Stimulated activated CD4-positive, alpha-beta T cell treated with anti-CD3 and anti-CD28 coated beads, Interleukin-12 subunit alpha, Interleukin-12 subunit beta, amount 100 ng/mL, for 48 hours (primary cell): ENCODE measurements at regions not wholly inside any gene's neighbourhood (a gene's known extent, or its start where the extent isn't known, plus 50 kb on each side); places are given as distances from the start of the nearest gene placed in this dataset.
"Not testable (repeated sequence)": the region's sequence is repeated elsewhere in the genome, so short reads cannot be mapped to it uniquely, and the experiment has no call there.

Experiments
- DNase-seq, 3 donors: peaks; one replicate each; pipeline ENCODE4 v3.0.0-alpha.2; 2020; ENCODE audit warnings: low read depth in 2 of 3, low spot score in 1 of 3

DNA sequence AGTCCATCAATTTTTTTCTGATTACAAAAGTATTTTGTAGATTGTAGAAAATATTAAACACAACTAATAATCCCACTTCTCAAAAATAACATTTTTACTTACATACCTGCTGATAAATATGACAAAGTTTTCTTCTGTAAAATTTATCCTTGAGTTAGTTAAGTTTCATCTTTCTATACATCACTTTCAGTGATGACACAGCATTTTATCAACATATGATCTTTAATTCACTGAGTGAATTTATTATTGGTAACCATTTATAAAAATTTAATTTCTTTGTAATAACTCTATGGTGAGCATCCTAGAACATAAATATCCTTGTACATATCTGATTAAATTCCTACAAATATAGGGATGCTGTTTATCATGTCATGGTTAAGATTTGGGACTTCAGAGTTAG, 385.0 kb upstream of the SLC35B3 start:
- DNase-seq: no peak

DNA sequence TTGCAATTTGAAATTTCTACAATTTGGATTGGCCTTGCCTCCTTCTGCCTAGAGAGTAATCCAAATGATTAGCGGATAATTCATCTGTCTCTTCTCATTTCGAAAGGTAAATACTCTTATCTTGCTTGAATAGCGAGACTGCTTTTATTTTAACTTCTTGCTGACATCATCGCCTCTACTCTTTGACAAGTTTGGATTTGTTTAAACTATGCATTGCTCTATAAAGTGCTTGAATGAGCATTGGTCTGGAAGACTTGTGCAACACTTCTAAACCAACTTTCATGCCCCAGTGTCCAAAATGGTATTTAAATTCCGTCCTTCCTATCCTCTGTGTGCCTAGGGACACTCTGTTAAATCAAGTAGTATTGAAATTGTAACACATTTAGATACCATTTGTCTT, 384.1 kb upstream of the SLC35B3 start:
- DNase-seq: no peak

DNA sequence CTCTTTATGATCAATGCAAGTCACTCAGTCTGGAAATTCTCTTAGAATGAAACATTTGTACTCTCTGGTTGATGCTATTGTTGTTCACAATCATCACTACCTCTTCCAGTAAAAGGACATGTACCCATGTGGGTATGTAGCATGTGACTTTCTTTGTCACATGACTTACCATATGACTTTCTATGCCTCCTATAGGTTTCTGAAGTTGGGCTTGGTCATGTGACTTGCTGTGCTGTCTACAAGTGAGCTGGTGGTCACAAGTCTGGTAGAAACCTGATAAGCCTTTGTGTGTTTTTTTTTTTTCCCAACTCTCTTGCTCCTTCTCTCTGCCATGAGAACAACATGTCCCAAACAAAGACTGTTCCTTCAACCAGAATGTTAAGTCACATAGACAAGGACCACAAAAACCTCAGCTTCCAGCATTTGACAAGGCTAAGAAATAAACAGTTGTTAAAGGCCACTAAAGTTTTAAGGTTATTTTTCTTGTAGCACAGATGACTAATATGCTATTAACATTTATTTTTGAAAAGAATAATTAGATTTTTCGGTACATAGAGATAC, 379.2 kb upstream of the SLC35B3 start:
- DNase-seq: no peak

DNA sequence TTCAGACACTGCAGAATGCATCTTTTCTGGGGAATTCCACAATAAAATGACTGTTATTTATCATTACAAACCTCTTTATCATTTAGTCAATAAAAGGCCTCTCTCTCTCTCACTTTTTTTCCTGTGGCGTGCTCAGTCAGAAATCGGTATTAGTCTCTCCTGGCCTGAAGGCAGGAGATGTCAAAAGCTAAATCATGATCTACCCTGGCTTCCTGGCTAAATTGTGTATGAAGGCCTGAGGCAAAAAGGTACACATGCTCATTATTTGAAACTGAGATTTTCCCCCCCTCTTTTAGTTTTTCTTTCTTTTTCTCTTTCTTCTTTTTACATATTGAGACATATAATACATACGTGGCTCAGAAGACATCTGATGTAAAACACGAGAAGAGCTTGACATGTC, 375.0 kb upstream of the SLC35B3 start:
- DNase-seq: no peak

DNA sequence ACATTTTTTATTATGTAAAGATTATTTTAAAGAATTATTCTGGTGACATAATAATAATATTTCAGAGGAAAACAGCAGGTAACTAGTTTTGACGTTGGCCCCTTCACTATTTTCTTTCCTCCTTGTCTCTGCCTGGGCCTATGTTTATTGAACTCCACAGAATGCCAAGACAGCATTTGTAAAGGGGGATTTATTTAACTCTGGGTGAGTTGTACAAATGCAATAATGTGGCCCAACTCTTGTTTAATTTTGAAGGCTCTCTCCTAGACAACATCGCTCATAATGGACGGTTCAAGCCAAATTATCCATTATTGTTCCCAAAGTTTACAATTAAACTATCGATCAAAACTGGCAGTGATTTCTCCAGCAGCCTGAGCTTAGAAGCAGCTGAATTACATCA, 374.3 kb upstream of the SLC35B3 start:
- no peak for DNase-seq

DNA sequence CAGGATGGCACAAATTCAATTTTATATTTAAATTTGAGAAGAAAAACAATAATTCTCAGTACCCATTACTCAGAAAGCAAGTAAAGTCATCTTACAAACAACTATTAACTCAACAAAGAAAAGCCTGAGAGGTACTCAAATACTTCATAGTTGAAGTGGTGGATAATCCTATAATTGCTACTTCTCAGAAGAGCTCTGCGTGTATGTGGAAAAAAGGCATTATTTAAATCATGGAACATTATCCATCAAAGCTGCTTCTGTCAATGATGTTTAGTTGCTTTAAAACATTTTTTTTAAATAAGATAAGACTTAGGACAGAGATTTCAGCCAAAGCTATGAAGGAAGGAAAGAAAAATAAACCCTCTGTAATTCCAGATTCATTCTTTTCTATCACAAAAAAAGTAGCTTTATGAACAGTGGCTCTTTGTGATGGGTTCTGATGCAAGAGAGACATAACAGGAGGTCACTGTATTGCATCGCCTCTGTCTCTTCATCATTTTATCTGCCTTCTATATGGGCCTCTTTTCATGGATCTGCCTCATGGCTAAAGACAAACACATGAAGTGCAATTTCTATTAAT, 367.9 kb upstream of the SLC35B3 start:
- DNase-seq: no peak

DNA sequence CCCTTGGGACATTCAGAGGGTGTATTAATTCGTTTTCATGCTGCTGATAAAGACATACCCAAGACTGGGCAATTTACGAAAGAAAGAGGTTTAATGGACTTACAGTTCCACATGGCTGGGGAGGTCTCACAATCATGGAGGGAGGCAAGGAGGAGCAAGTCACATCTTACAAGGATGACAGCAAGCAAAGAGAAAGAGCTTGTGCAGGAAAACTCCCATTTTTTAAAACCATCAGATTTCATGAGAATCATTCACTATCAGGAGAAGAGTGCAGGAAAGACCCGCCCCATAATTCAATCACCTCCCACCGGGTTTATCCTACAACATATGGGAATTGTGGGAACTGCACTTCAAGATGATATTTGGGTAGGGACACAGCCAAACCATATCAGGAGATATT, 367.1 kb upstream of the SLC35B3 start:
- DNase-seq: not testable (repeated sequence)

DNA sequence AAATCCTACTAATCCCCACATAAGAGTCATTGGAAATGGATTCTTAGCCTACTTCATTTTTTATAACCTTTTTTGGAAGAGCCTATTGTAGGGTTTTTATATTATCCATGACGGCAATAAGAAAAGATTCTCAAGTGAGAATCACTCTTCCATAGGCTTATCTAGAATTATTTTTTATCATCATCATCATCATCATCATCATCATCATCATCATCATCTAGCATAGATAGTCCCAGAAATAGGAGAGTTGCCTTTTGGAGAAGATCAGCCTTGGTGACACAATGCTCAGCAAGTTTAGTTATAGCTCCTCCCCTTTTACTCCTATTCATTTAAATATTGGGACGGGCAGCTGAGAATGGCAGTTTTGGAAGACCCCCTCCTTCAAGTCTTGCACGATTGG, 359.1 kb upstream of the SLC35B3 start:
- DNase-seq: no peak

DNA sequence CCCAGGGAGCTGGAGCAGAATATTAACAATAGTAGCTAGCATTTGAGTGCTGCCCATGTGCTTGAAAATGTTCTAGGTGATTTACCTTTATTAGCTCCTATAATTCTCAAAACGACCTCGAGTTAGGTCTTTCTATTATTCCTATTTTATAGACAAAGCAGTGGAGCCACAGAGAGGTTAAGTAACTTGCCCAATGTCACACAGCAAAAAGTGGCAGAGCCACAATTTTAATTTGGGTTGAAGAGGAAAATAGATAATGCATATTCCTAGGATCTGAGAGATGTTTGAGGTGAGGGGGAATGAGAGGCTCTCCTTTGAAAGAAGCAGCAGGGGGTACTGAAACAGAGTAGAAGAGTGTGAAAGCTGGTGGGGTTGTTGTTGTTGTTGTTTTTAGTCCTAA, 354.5 kb upstream of the SLC35B3 start:
- no peak for DNase-seq

DNA sequence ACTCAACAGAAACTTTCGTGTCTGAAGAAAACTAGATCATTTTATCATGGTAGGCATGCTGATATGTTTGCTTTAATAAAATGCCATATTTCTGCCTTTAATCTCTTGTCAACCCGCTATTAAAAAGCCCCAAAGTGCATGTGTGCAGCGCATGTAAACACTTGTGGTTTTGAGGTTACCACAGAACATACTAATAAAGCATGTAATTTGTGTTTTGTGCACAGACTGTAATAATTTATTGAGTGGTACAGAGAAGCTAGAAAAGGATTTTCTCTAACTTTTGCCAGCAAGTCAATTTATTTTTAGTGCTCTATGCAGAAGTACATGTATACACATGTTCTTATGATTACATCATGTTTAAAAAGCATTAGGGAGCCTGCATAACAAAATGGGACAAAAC, 349.9 kb upstream of the SLC35B3 start:
- DNase-seq: no peak

DNA sequence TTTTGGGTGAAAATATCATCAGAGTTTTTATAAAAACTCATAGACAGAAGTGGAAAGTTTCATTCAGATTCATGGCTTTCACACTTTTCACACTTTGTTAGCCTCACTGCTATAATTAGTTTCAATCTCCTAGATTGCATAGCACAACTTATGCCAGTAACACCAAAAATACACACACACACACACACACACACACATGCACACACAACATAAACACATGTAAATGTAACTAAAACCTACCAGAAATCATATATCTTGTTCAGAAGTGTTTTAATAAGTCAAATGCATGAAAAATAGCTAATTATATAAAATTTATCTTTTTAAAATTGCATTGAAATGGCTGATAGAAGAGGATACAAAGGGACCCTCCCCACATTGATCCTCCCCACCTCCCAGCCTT, 347.8 kb upstream of the SLC35B3 start:
- DNase-seq: no peak

DNA sequence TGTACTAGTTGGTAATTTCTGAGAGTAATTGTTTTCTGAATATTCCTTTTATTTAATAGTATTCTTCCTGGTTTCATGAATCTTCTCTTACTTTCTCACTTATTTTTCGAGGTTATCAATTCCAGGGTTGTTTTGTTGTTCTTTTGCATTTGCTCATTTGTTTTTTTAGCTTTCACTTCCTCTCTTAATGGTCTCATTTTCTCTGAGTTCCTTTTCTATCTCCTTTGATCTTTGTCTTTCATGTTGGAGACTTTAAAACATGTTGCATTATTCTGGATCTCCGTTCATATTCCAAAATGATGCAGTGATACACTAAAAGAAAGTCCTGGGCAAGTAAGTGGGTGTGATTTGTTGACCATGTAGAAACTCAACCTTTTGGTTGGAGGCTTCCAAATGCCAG, 345.3 kb upstream of the SLC35B3 start:
- no peak for DNase-seq

DNA sequence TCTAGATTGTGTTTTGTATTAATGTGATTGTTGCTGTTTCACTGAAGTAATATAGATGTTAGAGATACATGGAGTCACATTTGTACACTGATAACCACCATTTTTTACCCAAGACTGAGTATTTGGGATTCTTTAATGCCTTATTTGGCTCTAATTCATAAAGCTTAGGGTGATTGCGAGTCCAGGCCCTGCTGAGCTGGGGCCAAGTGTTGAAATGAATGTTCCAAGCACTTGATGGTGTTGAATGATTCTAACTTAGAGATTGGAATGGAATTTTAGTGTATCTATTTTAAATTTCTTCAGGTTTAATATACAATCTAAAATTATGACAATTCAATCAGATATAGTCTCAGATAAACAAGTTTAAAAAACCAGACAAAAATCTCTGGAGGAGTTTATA, 329.4 kb upstream of the SLC35B3 start:
- DNase-seq: no peak

DNA sequence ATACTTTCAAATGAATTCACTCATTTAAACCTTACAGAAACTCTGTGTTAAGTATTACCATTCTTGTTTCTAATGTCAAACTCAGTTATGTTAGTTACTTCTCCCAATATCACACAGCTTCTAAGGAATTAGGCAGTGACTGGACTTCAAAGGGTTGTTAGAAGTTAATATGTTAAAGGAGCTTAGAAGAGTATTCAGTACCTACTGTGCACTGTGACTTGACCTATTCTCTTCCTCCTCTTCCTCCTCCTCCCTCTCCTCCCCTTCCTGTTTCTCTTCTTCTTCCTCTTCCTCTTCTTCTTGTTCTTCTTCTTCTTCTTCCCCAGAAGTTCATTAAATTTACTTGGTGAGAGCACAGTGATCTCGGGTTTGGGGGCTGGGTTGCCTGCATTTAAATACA, 325.6 kb upstream of the SLC35B3 start:
- no peak for DNase-seq

DNA sequence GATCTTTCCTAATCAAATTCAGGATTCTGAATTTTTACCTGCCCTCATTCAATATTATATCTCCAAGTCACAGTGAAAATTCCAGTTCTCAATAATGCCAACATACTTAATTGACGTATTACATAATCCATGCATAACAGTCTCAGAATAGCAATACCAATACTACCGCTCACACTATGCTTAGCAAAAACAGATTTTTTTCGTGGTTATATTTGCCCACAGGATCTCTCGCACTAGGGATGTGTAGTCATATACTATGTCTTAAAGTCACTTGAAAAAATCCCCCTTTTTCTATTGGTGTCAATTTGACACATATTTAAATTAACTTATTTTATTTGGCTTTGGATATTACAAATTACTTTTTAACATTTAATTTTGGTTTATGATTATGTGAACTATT, 323.1 kb upstream of the SLC35B3 start:
- no peak for DNase-seq

DNA sequence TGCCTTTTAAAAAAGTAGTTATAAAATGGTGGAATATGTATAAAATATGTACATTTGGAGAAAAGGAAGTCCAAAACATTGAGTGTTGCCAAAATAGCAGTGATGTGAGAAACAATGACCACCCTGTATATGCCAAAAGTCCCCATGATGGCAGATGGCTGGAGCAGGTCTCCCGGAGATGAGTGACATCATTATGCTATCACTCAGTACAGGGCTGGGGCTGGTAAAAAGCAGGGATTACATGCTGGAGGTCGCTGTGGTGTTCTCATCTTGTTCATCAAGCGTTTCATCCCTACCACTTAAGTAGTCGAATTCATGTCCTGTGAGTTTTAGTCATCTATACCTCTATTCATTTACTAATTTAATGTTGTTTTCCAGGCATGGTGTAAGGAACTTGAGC, 315.3 kb upstream of the SLC35B3 start:
- DNase-seq: no peak

DNA sequence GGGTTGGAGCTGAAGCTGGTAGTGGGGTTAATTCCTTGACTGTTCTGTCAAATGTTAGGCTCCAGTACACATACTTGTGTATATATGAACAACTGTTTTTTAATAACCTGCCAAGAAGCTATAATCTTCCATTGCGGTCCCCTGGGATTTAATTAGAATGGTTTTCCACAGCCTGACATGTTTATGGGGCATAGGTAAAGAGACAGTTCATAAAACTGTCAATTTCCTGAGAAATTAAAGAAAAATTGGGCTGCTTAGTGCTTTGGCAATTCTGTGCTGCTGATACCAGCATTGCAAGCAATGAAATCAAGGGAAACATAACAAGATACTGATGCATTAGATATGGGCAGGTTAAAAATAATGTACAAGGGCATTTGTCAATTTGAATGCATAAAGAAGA, 314.1 kb upstream of the SLC35B3 start:
- DNase-seq: no peak

DNA sequence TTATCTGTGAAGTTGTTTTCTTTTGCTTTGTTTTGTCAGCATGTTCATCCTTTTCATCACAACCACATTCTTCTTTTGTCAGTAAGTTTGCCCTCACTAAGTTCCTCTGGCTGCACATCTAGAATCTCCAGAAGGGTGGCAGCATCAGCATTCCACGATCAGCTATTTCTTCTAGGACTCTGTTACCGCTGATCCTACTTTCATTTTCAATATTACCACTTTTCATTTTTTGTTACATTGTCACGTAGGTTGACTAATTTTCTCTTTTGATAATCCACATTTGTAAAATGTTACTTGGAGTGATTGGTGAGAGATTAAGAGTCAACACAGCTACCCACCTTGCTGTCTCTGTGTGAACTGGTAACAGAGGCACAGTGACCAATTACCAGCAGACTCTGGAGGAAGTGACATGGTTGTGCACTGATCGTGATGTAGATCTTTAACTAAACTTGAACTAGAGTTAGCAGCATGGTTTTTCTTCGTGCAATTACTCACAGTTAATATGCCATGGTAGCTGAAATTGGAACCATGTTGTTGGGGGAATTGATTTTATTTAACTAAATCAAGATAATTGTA, 307.9 kb upstream of the SLC35B3 start:
- no peak for DNase-seq

DNA sequence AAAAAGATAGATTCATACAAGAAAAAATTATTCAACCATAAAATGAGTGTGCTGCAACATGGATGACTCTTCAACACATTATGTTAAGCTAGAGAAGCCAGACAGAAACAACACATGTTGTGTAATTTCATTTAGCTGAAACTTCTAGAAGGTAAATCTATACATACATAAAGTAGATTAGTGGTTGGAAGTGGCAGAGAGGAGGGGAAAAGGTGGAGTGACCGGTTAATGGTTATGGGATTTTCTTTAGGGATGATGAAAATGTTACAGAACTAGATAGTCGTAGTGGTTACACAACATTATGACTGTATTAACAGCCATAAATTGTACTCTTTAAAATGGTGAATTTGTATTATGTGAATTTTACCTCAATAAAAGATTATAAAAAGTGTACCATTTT, 304.1 kb upstream of the SLC35B3 start:
- DNase-seq: no peak

DNA sequence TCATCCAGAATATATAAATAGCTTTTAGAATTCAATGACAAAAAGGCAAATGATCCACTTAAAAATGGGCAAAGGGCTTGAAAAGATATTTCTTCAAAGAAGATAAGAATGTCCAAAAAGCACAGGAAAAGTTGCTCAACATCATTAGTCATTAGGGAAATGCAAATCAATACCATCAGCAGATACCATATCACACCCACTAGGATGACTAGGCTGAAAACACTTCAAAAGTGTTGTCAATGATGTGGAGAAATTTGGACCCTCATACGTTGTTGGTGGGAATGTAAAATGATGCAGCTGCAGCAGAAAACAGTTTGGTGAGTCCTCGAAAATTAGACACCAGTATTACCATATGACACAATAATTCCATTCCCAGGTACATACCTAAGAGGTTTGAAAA, 303.6 kb upstream of the SLC35B3 start:
- no peak for DNase-seq

DNA sequence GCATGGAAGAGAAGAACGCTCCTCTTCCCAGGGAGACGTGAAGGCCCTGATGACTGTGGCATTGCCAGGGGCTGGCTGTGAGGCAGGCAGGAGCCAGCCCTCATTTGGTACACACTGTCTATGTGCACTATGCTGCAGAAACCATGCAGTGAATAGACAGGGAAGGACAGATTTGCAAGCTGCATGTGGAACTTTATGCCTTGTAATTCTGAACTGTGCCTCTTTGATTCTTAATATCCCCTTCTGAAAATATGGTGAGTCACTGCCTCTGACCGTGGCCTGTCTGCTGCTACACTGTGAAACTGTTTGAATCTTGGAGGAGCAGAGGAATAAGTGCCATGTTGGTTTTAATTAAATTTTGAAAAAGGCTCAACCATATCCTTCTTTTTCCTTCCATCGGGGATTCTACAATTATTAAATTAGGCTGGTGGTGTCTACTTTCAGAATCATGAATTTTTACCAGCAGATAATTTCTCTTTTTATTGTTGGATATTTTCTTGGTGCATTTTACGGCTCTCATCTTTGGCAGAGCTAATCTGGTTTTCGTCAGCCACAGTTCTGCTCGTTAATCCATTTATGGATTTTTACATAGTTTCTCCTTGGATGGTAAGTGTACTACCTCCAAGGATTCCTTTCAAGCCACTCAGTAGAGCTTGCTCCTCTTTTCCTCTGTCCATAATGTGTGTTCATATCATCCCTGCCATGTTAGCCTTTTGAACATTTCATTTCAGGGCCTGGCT, 301.0 kb upstream of the SLC35B3 start:
- DNase-seq: no peak

DNA sequence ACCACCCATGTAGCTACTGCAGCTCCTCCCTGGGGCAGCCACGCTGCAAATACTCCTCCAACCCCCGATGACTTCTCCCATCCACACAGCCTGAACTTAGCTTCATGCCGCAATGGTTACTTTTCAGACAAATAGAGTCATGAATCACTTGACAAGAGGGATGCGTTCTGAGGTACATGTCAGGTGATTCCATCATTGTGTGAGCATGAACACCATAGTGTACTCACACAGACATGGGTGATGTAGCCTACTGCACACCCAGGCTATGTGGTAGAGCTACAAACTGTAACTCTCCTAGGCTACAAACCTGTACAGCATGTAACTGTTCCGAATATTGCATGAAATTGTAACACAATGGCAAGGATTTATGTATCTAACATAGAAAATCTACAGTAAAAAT, 298.5 kb upstream of the SLC35B3 start:
- DNase-seq: no peak

DNA sequence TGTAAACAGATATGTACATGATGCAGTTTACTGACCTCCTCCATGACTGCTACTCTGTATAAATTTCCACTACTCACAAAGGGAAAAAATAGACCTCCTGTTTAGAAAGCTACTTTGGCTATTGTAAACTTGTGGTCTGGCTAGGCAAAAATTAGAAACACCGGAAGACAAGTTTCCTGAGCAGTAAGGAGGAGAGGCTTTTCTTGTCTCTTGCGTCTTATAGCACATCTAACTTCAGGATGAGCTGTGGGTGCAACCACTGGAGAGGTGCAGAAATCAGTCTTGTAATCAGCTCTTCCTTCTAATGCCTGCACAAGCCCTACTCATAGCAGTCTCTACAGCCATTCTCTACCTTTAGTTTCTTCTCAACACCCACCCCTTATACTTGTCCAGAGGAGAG, 296.5 kb upstream of the SLC35B3 start:
- DNase-seq: no peak
